ENCODE measurements at regions not wholly inside any gene's neighbourhood (a gene's known extent, or its start where the extent isn't known, plus 50 kb on each side); places are given as distances from the start of the nearest gene placed in this dataset.

- H3K4me1 Mint-ChIP-seq (ENCODE audit: low read depth) = no peaks in the 10 kb centered on the region
- no peak for TF ChIP-seq CTCF (IDR thresholded peaks at IDR 0.05; ENCODE audit: unreplicated experiment)
- no peak overlapping the region for H3K4me3 Mint-ChIP-seq (ENCODE audit: low read depth)
- DNase-seq (ENCODE audit: low spot score, unreplicated experiment) = no peak
- no peak overlapping the region for H3K27ac Mint-ChIP-seq
- no peaks in the 10 kb centered on the region for H3K36me3 Mint-ChIP-seq (ENCODE audit: insufficient read depth)
- peaks cover 10% of the 10 kb centered on the region for H3K27me3 Mint-ChIP-seq
- H3K9me3 Mint-ChIP-seq (ENCODE audit: low read depth) = peaks cover 8% of the 10 kb centered on the region
Measured at GRCh38 chr3:33993631-33994030, 195.2 kb downstream of the PDCD6IP start.

DNA sequence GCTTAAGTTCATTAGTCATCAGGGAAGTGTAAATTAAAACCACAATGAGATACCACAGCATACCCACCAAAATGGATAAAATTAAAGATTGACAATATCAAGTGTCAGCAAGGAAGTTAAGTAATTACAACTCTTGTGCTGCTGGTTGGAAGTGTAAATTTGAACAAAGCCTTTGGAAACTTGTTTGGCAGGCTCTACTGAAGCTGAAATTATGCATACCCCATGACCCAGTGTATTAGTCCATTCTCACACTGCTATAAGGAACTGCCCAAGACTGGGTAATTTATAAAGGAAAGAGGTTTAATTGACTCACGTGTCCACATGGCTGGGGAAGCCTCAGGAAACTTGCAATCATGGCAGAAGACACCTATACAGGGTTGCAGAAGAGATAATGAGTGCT is 196.1 kb downstream of the PDCD6IP start:
- Mint-ChIP-seq H3K27ac (no peak overlapping the region), H3K4me3 (ENCODE audit: low read depth) (no peak overlapping the region)
- no peak for TF ChIP-seq CTCF (IDR thresholded peaks at IDR 0.05; ENCODE audit: unreplicated experiment)

GRCh38 chr3:34000301-34000700 is 201.9 kb downstream of the PDCD6IP start:
- H3K27me3 Mint-ChIP-seq = peaks cover 23% of the 10 kb centered on the region
- H3K4me1 Mint-ChIP-seq (ENCODE audit: low read depth) = peaks cover 3% of the 10 kb centered on the region
- H3K36me3 Mint-ChIP-seq (ENCODE audit: insufficient read depth) = no peaks in the 10 kb centered on the region
- no peak overlapping the region for H3K27ac Mint-ChIP-seq
- DNase-seq (ENCODE audit: low spot score, unreplicated experiment) = no peak
- peaks cover 5% of the 10 kb centered on the region for H3K9me3 Mint-ChIP-seq (ENCODE audit: low read depth)
- H3K4me3 Mint-ChIP-seq (ENCODE audit: low read depth) = no peak overlapping the region
- TF ChIP-seq CTCF (IDR thresholded peaks at IDR 0.05; ENCODE audit: unreplicated experiment) = no peak

More for the DNA sequence above, 196.1 kb downstream of the PDCD6IP start:
- peaks cover 10% of the 10 kb centered on the region for H3K27me3 Mint-ChIP-seq
- no peaks in the 10 kb centered on the region for H3K36me3 Mint-ChIP-seq (ENCODE audit: insufficient read depth)
- H3K9me3 Mint-ChIP-seq (ENCODE audit: low read depth) = peaks cover 8% of the 10 kb centered on the region
- H3K4me1 Mint-ChIP-seq (ENCODE audit: low read depth) = no peaks in the 10 kb centered on the region
- DNase-seq (ENCODE audit: low spot score, unreplicated experiment) = no peak

DNA sequence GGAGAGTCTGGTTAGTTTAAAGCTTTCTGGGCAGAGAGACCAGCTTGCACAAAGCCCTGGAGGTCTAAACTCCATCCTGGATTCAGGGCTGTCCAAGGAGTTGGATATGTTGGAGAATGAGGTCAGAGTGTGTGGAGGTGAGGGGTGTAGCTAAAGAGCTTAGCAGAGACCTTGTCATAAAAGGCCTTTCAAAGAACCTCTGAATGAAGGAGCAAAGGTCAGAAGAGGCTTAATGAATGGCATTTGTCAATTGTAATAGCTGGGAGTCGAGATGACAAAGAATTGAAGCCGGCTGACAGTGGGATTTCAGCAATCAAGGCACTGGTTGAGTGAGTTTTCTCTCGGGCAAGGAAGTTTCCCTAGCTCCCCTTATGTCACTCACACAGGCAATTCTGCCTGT is 202.6 kb downstream of the PDCD6IP start:
- peaks cover 3% of the 10 kb centered on the region for H3K4me1 Mint-ChIP-seq (ENCODE audit: low read depth)

DNA sequence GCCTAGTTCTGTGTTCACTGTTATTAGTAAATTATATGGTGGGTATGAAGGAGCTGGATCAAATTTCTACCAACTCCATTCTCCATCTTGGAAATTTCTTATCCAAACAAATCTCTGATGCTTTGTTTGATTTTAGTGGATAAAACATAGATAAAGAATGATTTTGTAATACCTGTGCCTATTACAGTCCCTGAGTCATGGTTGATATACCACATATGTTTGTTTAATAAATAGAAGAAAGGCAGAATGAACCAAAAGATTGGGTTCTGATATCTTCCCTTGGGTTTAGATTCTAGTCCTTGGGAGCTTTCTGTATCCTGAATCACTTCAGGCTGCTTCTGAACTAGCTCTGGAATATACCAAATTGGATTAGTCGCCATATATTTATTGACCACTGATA is 203.6 kb downstream of the PDCD6IP start:
- no peaks in the 10 kb centered on the region for H3K9me3 Mint-ChIP-seq (ENCODE audit: low read depth)

More for the DNA sequence above, 202.6 kb downstream of the PDCD6IP start:
- no peak for DNase-seq (ENCODE audit: low spot score, unreplicated experiment)
- Mint-ChIP-seq H3K27me3 (peaks cover 30% of the 10 kb centered on the region), H3K4me3 (ENCODE audit: low read depth) (no peak overlapping the region), H3K36me3 (ENCODE audit: insufficient read depth) (no peaks in the 10 kb centered on the region), H3K9me3 (ENCODE audit: low read depth) (peaks cover 5% of the 10 kb centered on the region), H3K27ac (no peak overlapping the region)
- TF ChIP-seq CTCF (IDR thresholded peaks at IDR 0.05; ENCODE audit: unreplicated experiment) = no peak

More for the DNA sequence above, 203.6 kb downstream of the PDCD6IP start:
- no peak for DNase-seq (ENCODE audit: low spot score, unreplicated experiment)
- TF ChIP-seq CTCF (IDR thresholded peaks at IDR 0.05; ENCODE audit: unreplicated experiment) = no peak
- H3K4me1 Mint-ChIP-seq (ENCODE audit: low read depth) = peaks cover 3% of the 10 kb centered on the region
- H3K27me3 Mint-ChIP-seq = peaks cover 37% of the 10 kb centered on the region
- H3K27ac Mint-ChIP-seq = no peak overlapping the region
- H3K36me3 Mint-ChIP-seq (ENCODE audit: insufficient read depth) = no peaks in the 10 kb centered on the region
- H3K4me3 Mint-ChIP-seq (ENCODE audit: low read depth) = no peak overlapping the region
